Thymus (tissue), 11 donors: ENCODE measurements at regions not wholly inside any gene's neighbourhood (a gene's known extent, or its start where the extent isn't known, plus 50 kb on each side); places are given as distances from the start of the nearest gene placed in this dataset.

Experiments used
- DNase-seq, 9 donors: peaks; one replicate each; pipeline ENCODE4 v3.0.0-alpha.2; 2013; ENCODE audit warnings: low spot score in 9 of 9, low read depth in 6 of 9, missing footprints in 1 of 9
- H3K27ac ChIP-seq, 2 donors: one replicate each; pipeline ENCODE4 v1.5.1; 2013; ENCODE audit warnings: control low read depth in 1 of 2, low read depth in 1 of 2, low read length in 1 of 2, mild to moderate bottlenecking in 1 of 2, moderate library complexity in 1 of 2
- H3K27me3 ChIP-seq, 2 donors: one replicate each; pipeline ENCODE4 v1.5.1; 2013; ENCODE audit warnings: low read length in 1 of 2; ENCODE audit not compliant: control insufficient read depth in 2 of 2, insufficient read depth in 1 of 2
- H3K36me3 ChIP-seq, 2 donors: one replicate each; pipeline ENCODE4 v1.5.1; 2013; ENCODE audit warnings: low read length in 1 of 2, mild to moderate bottlenecking in 1 of 2, moderate library complexity in 1 of 2; ENCODE audit not compliant: control insufficient read depth in 2 of 2, insufficient read depth in 2 of 2
- H3K4me1 ChIP-seq, 2 donors: one replicate each; pipeline ENCODE4 v1.5.1; 2013; ENCODE audit warnings: low read length in 2 of 2; ENCODE audit not compliant: control insufficient read depth in 2 of 2, insufficient read depth in 2 of 2
- H3K4me3 ChIP-seq, 2 donors: one replicate each; pipeline ENCODE4 v1.5.1; 2013; ENCODE audit warnings: low read length in 2 of 2, control low read depth in 1 of 2, mild to moderate bottlenecking in 1 of 2
- H3K9me3 ChIP-seq, 2 donors: one replicate each; pipeline ENCODE4 v1.5.1; 2013; ENCODE audit warnings: low read length in 1 of 2, mild to moderate bottlenecking in 1 of 2; ENCODE audit not compliant: control insufficient read depth in 2 of 2, insufficient read depth in 1 of 2
- WGBS: extraction: QIAGEN DNeasy Blood & Tissue Kit; methylation state at CpG from one replicate; pipeline ENCODE4 v1.1.7; 2013; 5-methylcytosine and 5-hydroxymethylcytosine counted together
- donor health status: healthy.

GRCh38 chr20:62544505-62545055 lies 68.8 kb upstream of the GATA5 start:
- Histone ChIP-seq H3K36me3 (no peaks in the 10 kb centered on the region), H3K4me3 (no peak overlapping the region), H3K27me3 (peaks cover 10 to 30% of the 10 kb centered on the region in 2 donors), H3K27ac (no peak overlapping the region), H3K9me3 (no peaks in the 10 kb centered on the region), H3K4me1 (no peaks in the 10 kb centered on the region)
- 95% methylated on average over 9 of the region's 9 CpGs for WGBS
- no peak for DNase-seq

GRCh38 chr20:62545271-62545670 lies 69.5 kb upstream of the GATA5 start:
- H3K9me3 ChIP-seq = no peaks in the 10 kb centered on the region
- no peaks in the 10 kb centered on the region for H3K4me1 ChIP-seq
- peaks cover 17 to 37% of the 10 kb centered on the region in 2 donors for H3K27me3 ChIP-seq
- no peak overlapping the region for H3K4me3 ChIP-seq
- 96% methylated on average over 17 of the region's 17 CpGs for WGBS
- H3K27ac ChIP-seq = no peak overlapping the region
- no peak for DNase-seq
- H3K36me3 ChIP-seq = no peaks in the 10 kb centered on the region

- Histone ChIP-seq H3K27ac (no peak overlapping the region), H3K4me1 (no peaks in the 10 kb centered on the region), H3K36me3 (no peaks in the 10 kb centered on the region), H3K27me3 (peaks cover 24 to 44% of the 10 kb centered on the region in 2 donors), H3K9me3 (no peaks in the 10 kb centered on the region), H3K4me3 (no peak overlapping the region)
- WGBS = 95% methylated on average over 22 of the region's 22 CpGs
- no peak for DNase-seq
These were observed 70.2 kb upstream of the GATA5 start for GRCh38 chr20:62545901-62546525.

GRCh38 chr20:62546606-62547005 lies 70.8 kb upstream of the GATA5 start:
- DNase-seq = no peak
- Histone ChIP-seq H3K36me3 (no peaks in the 10 kb centered on the region), H3K4me1 (no peaks in the 10 kb centered on the region), H3K27ac (no peak overlapping the region), H3K9me3 (no peaks in the 10 kb centered on the region), H3K4me3 (no peak overlapping the region), H3K27me3 (peaks cover 30 to 50% of the 10 kb centered on the region in 2 donors)
- WGBS = 92% methylated on average over 12 of the region's 12 CpGs

- no peak for DNase-seq
- H3K4me3 ChIP-seq = no peak overlapping the region
- no peaks in the 10 kb centered on the region for H3K36me3 ChIP-seq
- H3K27ac ChIP-seq = no peak overlapping the region
- peaks cover 36 to 58% of the 10 kb centered on the region in 2 donors for H3K27me3 ChIP-seq
- H3K9me3 ChIP-seq = no peaks in the 10 kb centered on the region
- H3K4me1 ChIP-seq = no peaks in the 10 kb centered on the region
- WGBS = 94% methylated on average over 14 of the region's 14 CpGs
These were observed 71.6 kb upstream of the GATA5 start for GRCh38 chr20:62547364-62547763.

GRCh38 chr20:62548471-62548870 lies 72.7 kb upstream of the GATA5 start:
- WGBS = 11% methylated on average over 10 of the region's 10 CpGs
- no peak overlapping the region for H3K27ac ChIP-seq
- DNase-seq = no peak
- H3K36me3 ChIP-seq = no peaks in the 10 kb centered on the region
- H3K9me3 ChIP-seq = no peaks in the 10 kb centered on the region
- H3K4me1 ChIP-seq = no peaks in the 10 kb centered on the region
- no peak overlapping the region for H3K4me3 ChIP-seq
- peaks cover 47 to 69% of the 10 kb centered on the region in 2 donors for H3K27me3 ChIP-seq

- no peak overlapping the region for H3K27ac ChIP-seq
- no peak for DNase-seq
- no peaks in the 10 kb centered on the region for H3K36me3 ChIP-seq
- H3K4me1 ChIP-seq = no peaks in the 10 kb centered on the region
- peaks cover 47 to 74% of the 10 kb centered on the region in 2 donors for H3K27me3 ChIP-seq
- no peak overlapping the region for H3K4me3 ChIP-seq
- 89% methylated on average over 13 of the region's 13 CpGs for WGBS
- H3K9me3 ChIP-seq = no peaks in the 10 kb centered on the region
These were observed 73.2 kb upstream of the GATA5 start for GRCh38 chr20:62549029-62549428.

- Histone ChIP-seq H3K27ac (no peak overlapping the region), H3K36me3 (no peaks in the 10 kb centered on the region), H3K4me3 (no peak overlapping the region), H3K27me3 (peaks cover 47 to 79% of the 10 kb centered on the region in 2 donors), H3K4me1 (no peaks in the 10 kb centered on the region), H3K9me3 (no peaks in the 10 kb centered on the region)
- 87% methylated on average over 22 of the region's 22 CpGs for WGBS
- DNase-seq = no peak
These were observed 73.8 kb upstream of the GATA5 start for GRCh38 chr20:62549499-62550086.

GRCh38 chr20:62550087-62550632 lies 74.4 kb upstream of the GATA5 start:
- DNase-seq = no peak
- H3K27me3 ChIP-seq = peaks cover 47 to 84% of the 10 kb centered on the region in 2 donors
- H3K4me3 ChIP-seq = no peak overlapping the region
- H3K4me1 ChIP-seq = no peaks in the 10 kb centered on the region
- no peaks in the 10 kb centered on the region for H3K9me3 ChIP-seq
- no peak overlapping the region for H3K27ac ChIP-seq
- no peaks in the 10 kb centered on the region for H3K36me3 ChIP-seq
- 24% methylated on average over 32 of the region's 32 CpGs for WGBS
